H1 (cell line): ENCODE measurements at regions not wholly inside any gene's neighbourhood (a gene's known extent, or its start where the extent isn't known, plus 50 kb on each side); places are given as distances from the start of the nearest gene placed in this dataset.
"Not testable (repeated sequence)": the region's sequence is repeated elsewhere in the genome, so short reads cannot be mapped to it uniquely, and the experiment has no call there.

Experiments used
- BRCA1 ChIP-seq: IDR thresholded peaks from 2 replicates; pipeline ENCODE4 v1.6.1; 2012; ENCODE audit warnings: low read depth, low read length, improper control_type of control experiment
- CTCF ChIP-seq, 3 experiments: IDR thresholded peaks; 1 replicate in 2 of 3; 2 replicates in 1 of 3; pipeline versions ENCODE4 v1.5.1 to v1.6.1; 2011; ENCODE audit warnings: low read length in 3 of 3, mild to moderate bottlenecking in 3 of 3, inconsistent platforms in 2 of 3, low read depth in 1 of 3, moderate library complexity in 1 of 3; ENCODE audit not compliant: insufficient read depth in 1 of 3; ENCODE audit errors: control extremely low read depth in 1 of 3
- E2F6 ChIP-seq: IDR thresholded peaks from 2 replicates; pipeline ENCODE4 v1.6.1; 2012; ENCODE audit warnings: inconsistent platforms
- EZH2 ChIP-seq: fragments of 200-600 bp; sonication (generic); IDR thresholded peaks from 2 replicates; pipeline ENCODE4 v1.7.1; 2012; ENCODE audit warnings: low read depth, mild to moderate bottlenecking, moderate library complexity, low read length, inconsistent platforms; ENCODE audit not compliant: severe bottlenecking
- POLR2A ChIP-seq, 2 experiments: IDR thresholded peaks; 1 replicate in 1 of 2; 2 replicates in 1 of 2; pipeline ENCODE4 v1.6.1; 2011; ENCODE audit warnings: low read depth in 2 of 2, low read length in 2 of 2, mild to moderate bottlenecking in 2 of 2; ENCODE audit errors: control extremely low read depth in 1 of 2
- SIN3A ChIP-seq, 2 experiments: IDR thresholded peaks in 1 of 2; conservative IDR thresholded peaks in 1 of 2; 2 replicates each; pipeline ENCODE4 v1.6.1; 2011 to 2012; ENCODE audit warnings: low read length in 2 of 2, improper control_type of control experiment in 1 of 2, low read depth in 1 of 2, mild to moderate bottlenecking in 1 of 2
- SRF ChIP-seq: IDR thresholded peaks from 2 replicates; pipeline ENCODE4 v1.6.1; 2011; ENCODE audit warnings: mild to moderate bottlenecking, low read depth, low read length, moderate library complexity

GRCh38 chr12:105500676-105501075 is 170.2 kb downstream of the C12orf75 start:
- TF ChIP-seq CTCF (IDR thresholded peaks at IDR 0.05; ENCODE audit: control extremely low read depth in 1 of 3, insufficient read depth in 1 of 3, low read depth in 1 of 3, low read length in 3 of 3); BRCA1; SIN3A (conservative IDR thresholded peaks at IDR 0.05 in 1 of 2, IDR thresholded peaks at IDR 0.05 in 1 of 2; ENCODE audit: low read depth in 1 of 2, low read length in 2 of 2); E2F6; POLR2A (IDR thresholded peaks at IDR 0.05; ENCODE audit: control extremely low read depth in 1 of 2, low read depth in 2 of 2, low read length in 2 of 2); EZH2; SRF: not testable (repeated sequence)
